Erythroblast (primary cell): ENCODE measurements at regions not wholly inside any gene's neighbourhood (a gene's known extent, or its start where the extent isn't known, plus 50 kb on each side); places are given as distances from the start of the nearest gene placed in this dataset.

ENCODE experiments used
- GATA1 ChIP-seq: IDR thresholded peaks from 2 replicates; pipeline ENCODE4 v1.6.1; 2011; ENCODE audit warnings: low read depth, mild to moderate bottlenecking, control low read depth, low read length, moderate library complexity
- POLR2A ChIP-seq: IDR thresholded peaks from 2 replicates; pipeline ENCODE4 v1.6.1; 2011; ENCODE audit warnings: mild to moderate bottlenecking, low read length

GRCh38 chr6:120534954-120535353 lies 799.3 kb downstream of the TBC1D32 start:
- TF ChIP-seq POLR2A: no peak
- TF ChIP-seq GATA1: no peak
